ENCODE measurements at regions not wholly inside any gene's neighbourhood (a gene's known extent, or its start where the extent isn't known, plus 50 kb on each side); places are given as distances from the start of the nearest gene placed in this dataset.

GRCh38 chr2:8413589-8414135 lies 268.2 kb upstream of the ID2 start:
- ChIA-PET POLR2A (ENCODE audit: low non-redundant PET) (no interaction called here), CTCF (no interaction called here)

GRCh38 chr2:8414946-8415879 lies 266.6 kb upstream of the ID2 start:
- no TSS peak for BruUV-seq (replicated peaks)
- ChIA-PET CTCF (no interaction called here), POLR2A (ENCODE audit: low non-redundant PET) (interaction anchor here (0.9 kb wide), 2 partner anchors 25 to 267 kb away, joined by 3 read pairs; partner anchors contain the start of gene ID2)
- Histone ChIP-seq H3K4me3 (ENCODE audit: low read depth, low read length, poor library complexity, severe bottlenecking) (no peak overlapping the region), H3K4me1 (ENCODE audit: insufficient read depth, low read length, poor library complexity, severe bottlenecking) (peaks cover 48% of the 10 kb centered on the region), H3K27ac (ENCODE audit: low read depth, low read length, poor library complexity, severe bottlenecking) (peak overlapping the region; percentile 64), H3K27me3 (replicated peaks; ENCODE audit: insufficient read depth, low read depth, low read length, poor library complexity) (no peaks in the 10 kb centered on the region), H3K9me3 (ENCODE audit: low read depth, low read length, poor library complexity, severe bottlenecking) (no peaks in the 10 kb centered on the region), H3K36me3 (ENCODE audit: insufficient read depth, low read length, poor library complexity, severe bottlenecking) (no peaks in the 10 kb centered on the region)
- intact Hi-C loops (cut with micrococcal nuclease; ENCODE audit: unreplicated experiment), result no loop called here
- TF ChIP-seq EZH2 (IDR thresholded peaks at IDR 0.05; ENCODE audit: borderline replicate concordance, low read depth, low read length, poor library complexity, severe bottlenecking), result no peak
- TF ChIP-seq CTCF (conservative IDR thresholded peaks at IDR 0.05; ENCODE audit: low read depth, low read length), result no peak
- peak; percentile 90 for DNase-seq (ENCODE audit: low spot score)

More at GRCh38 chr2:8413589-8414135, 268.2 kb upstream of the ID2 start:
- DNase-seq (ENCODE audit: low spot score), result no peak
- H3K27ac ChIP-seq (ENCODE audit: low read depth, low read length, poor library complexity, severe bottlenecking), result no peak overlapping the region
- H3K36me3 ChIP-seq (ENCODE audit: insufficient read depth, low read length, poor library complexity, severe bottlenecking), result no peaks in the 10 kb centered on the region
- intact Hi-C loops (cut with micrococcal nuclease; ENCODE audit: unreplicated experiment), result no loop called here
- no TSS peak for BruUV-seq (replicated peaks)
- H3K4me3 ChIP-seq (ENCODE audit: low read depth, low read length, poor library complexity, severe bottlenecking), result no peak overlapping the region
- H3K27me3 ChIP-seq (replicated peaks; ENCODE audit: insufficient read depth, low read depth, low read length, poor library complexity), result no peaks in the 10 kb centered on the region
- H3K9me3 ChIP-seq (ENCODE audit: low read depth, low read length, poor library complexity, severe bottlenecking), result no peaks in the 10 kb centered on the region
- TF ChIP-seq CTCF (conservative IDR thresholded peaks at IDR 0.05; ENCODE audit: low read depth, low read length) (no peak), EZH2 (IDR thresholded peaks at IDR 0.05; ENCODE audit: borderline replicate concordance, low read depth, low read length, poor library complexity, severe bottlenecking) (no peak)
- H3K4me1 ChIP-seq (ENCODE audit: insufficient read depth, low read length, poor library complexity, severe bottlenecking), result peaks cover 48% of the 10 kb centered on the region

- no peaks in the 10 kb centered on the region for H3K27me3 ChIP-seq (replicated peaks; ENCODE audit: insufficient read depth, low read depth, low read length, poor library complexity)
- no peaks in the 10 kb centered on the region for H3K9me3 ChIP-seq (ENCODE audit: low read depth, low read length, poor library complexity, severe bottlenecking)
- no peaks in the 10 kb centered on the region for H3K36me3 ChIP-seq (ENCODE audit: insufficient read depth, low read length, poor library complexity, severe bottlenecking)
- ChIA-PET CTCF (no interaction called here), POLR2A (ENCODE audit: low non-redundant PET) (interaction anchor here (0.9 kb wide), 1 partner anchor 266 kb away, joined by 3 read pairs; the partner anchor contains the start of gene ID2)
- intact Hi-C loops (cut with micrococcal nuclease; ENCODE audit: unreplicated experiment), result no loop called here
- peaks cover 48% of the 10 kb centered on the region for H3K4me1 ChIP-seq (ENCODE audit: insufficient read depth, low read length, poor library complexity, severe bottlenecking)
- H3K4me3 ChIP-seq (ENCODE audit: low read depth, low read length, poor library complexity, severe bottlenecking), result no peak overlapping the region
- H3K27ac ChIP-seq (ENCODE audit: low read depth, low read length, poor library complexity, severe bottlenecking), result peak overlapping the region; percentile 64
- DNase-seq (ENCODE audit: low spot score), result no peak
- BruUV-seq (replicated peaks), result no TSS peak
- no peak for TF ChIP-seq CTCF (conservative IDR thresholded peaks at IDR 0.05; ENCODE audit: low read depth, low read length)
- TF ChIP-seq EZH2 (IDR thresholded peaks at IDR 0.05; ENCODE audit: borderline replicate concordance, low read depth, low read length, poor library complexity, severe bottlenecking), result no peak
Observed at GRCh38 chr2:8416001-8416571, 265.8 kb upstream of the ID2 start.
